ENCODE measurements at regions not wholly inside any gene's neighbourhood (a gene's known extent, or its start where the extent isn't known, plus 50 kb on each side); places are given as distances from the start of the nearest gene placed in this dataset.
"Not testable (repeated sequence)": the region's sequence is repeated elsewhere in the genome, so short reads cannot be mapped to it uniquely, and the experiment has no call there.

DNA sequence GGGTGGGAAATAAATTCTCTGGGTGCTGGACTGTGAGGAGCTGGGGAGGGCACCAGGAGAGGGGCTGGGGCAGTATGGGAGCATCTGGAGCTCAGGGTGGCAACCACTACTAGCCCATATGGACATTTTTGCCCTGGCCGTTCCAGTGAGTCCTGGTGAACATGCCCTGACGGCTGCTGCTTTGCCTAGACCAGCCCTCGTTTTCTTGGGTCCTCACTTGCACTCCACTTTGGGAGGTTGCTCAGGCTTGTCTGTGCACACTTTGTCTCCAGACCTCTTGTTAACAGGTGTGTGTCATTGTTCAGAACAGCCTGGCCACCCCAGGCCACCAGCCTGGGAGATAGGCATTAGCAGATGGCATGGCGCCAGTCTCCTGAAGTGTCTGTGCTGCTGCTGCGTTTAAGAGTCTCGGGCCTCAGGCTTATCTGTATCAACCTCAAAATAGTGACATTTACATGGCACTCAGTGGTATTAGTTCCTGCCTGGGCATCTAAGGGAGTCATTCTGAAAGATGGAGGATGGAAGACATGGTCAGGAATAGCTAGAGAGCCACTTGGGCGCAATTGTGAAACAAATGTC is 190.5 kb downstream of the PTPRU start:
- no peak for DNase-seq (ENCODE audit: low read depth, low spot score)

DNA sequence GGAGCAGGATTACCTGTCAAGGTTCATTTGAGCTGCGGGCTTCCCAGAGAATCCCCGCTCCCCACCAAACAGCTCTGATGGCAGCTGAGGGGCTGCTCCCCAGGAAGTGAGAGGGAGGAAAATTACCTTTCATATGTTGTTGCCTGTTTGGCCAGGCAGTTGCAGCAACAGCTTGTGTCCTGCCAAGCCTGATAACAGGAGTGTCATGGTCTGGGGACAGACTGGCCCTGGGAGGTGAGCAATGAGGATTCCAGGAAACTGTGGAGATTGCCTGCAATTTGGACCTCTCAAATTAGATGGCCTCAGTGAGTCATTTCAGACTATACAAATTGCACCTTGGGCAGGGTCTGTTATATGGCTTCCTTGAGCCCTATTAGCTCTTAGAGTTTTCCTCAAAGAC is 189.3 kb downstream of the PTPRU start:
- DNase-seq (ENCODE audit: low read depth, low spot score) = no peak

DNA sequence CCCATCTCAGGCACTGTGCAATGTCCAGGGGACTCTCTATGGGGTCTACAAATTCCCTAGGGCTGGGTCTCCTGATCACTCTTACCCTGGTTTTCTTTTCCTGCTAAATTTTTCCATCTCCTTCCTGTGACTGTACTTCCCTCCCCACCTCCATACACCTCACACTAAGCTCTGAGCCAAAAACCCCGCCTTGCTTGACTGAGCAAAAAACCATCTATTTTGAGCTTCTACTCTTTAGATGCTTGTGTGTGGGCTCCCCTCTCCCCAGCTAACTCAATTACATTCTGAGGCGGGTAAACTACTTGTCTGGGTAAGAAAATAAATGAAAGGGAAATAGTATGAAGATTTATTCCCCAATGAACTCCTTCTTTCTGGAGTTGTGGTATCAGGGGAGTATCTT is 187.9 kb downstream of the PTPRU start:
- no peak for DNase-seq (ENCODE audit: low read depth, low spot score)

DNA sequence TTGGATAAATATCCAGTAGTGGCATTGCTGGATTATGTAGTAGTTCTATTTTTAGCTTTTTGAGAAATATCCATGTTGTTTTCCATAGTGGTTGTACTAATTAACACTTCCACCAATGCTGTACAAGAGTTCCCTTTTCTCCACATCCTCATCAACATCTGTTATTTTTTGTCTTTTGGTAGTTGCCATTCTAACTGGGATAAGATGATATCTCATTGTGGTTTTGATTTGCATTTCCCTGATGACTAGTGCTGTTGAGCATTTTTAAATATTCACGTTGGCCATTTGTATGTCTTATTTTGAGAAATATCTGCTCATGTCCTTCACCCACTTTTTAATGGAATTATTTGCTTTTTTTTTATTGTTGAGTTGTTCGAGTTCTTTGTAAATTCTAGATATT is 183.9 kb downstream of the PTPRU start:
- DNase-seq (ENCODE audit: low read depth, low spot score) = no peak

DNA sequence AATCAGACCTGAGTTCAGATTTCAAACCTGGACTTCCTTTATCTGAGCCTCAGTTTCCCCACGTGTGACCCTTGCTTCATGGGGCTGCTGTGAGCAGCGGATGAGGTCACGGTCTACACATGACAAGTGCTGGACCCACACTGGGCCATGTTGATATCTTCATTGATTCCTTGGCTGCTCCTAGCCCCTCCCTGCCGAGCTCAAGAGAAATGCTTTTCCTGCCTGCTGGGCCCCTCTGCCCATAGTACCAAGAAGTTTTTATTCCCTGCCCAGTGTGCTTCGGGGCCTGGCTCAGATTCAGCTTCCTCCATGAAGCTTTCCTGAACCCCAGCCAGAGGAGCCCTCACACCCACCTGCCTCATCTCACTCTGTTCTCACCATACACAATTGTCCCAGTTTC is 181.6 kb downstream of the PTPRU start:
- DNase-seq (ENCODE audit: low read depth, low spot score) = no peak

DNA sequence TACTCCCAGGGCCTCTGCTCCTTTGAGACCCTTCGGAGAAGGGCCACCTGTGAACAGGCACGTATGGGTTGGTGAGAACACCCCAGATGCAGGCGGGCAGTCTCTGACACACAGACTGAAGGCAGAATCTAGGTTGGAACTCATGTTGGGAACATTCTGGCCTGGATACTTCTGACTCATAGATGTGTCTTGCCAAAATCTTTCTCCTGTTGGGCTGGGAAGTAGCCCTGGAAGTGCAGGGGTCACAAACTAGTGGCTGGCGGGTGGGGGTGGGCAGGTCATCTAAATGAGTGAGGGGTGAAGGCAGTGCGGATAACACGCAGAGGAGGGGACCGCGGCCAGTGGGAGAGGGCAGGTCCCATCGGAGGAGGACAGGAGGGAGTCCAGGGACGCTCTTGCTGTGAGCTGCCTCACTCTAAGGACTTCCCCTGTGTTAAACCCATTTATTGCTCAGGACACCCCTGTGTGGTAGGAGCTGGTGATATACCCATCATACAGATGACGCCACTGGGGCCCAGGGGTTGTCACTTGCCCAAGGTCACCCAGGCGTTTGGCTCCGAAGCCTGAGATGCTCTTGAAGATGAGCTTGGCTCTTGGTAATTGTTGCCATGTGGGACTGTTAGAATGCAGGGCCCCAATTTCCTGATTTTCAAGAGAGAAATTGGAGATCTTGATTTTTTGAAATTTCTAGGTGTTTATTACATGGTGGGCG is 181.0 kb downstream of the PTPRU start:
- no peak for DNase-seq (ENCODE audit: low read depth, low spot score)

DNA sequence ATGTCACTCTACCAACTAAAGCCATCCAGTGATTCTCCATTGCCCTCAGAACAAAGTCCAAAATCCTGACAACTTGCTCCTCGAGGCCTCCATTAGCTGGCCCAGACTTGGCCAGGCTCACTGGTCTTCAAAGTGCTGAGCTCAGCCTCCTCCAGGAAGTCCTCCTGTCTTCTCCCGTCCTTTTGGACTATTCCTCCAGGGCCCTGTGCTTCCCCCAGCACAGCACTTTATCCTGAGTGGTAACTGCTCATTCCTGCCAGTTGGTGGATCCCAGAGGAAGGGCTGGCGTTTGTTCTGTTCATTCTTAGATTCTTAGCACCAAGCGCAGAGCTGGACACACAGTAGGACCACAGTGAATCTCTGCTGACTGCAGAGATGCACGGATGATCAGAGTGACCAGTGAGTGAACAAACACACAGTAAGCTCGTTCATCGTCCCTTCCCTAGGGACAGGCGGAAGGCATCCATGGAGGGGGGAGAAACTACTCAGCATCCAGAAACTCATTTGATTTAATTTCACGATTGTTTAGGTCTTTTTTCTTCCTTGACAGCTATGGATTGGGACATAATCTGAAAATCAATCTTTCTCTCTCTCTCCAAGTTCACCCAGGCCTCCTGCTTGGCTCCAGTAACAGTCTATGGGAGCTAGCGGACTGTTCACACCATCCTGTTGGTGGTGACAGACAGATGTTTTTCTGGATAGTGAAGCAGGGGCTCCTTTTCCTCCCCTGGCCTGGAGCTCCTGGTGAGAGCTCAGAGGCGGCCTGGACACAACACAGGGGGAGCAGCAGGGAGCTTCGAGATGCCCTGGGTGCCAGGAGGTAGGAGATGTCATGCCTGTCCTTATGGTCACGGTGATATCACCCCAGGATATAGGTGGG is 180.2 kb downstream of the PTPRU start:
- DNase-seq (ENCODE audit: low read depth, low spot score) = no peak

DNA sequence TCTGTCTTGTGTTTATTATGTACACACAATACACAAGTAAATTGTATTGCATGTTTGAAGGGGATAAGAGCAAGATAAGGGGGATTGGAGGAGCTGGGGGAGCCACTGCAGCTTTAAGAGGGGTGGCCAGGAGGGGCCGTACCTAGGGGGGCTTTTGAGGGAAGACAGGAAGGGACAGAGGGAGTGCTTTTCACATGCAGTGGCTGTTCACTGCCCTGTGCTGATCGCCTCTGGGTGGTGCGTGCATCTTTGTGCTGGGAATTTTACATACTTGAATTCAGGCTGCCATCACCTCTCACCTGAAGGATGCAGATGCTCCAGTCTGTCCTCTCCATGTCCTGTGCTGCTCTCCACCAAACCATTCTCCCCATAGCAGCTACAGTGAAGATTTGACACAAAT is 179.5 kb downstream of the PTPRU start:
- DNase-seq (ENCODE audit: low read depth, low spot score) = no peak

DNA sequence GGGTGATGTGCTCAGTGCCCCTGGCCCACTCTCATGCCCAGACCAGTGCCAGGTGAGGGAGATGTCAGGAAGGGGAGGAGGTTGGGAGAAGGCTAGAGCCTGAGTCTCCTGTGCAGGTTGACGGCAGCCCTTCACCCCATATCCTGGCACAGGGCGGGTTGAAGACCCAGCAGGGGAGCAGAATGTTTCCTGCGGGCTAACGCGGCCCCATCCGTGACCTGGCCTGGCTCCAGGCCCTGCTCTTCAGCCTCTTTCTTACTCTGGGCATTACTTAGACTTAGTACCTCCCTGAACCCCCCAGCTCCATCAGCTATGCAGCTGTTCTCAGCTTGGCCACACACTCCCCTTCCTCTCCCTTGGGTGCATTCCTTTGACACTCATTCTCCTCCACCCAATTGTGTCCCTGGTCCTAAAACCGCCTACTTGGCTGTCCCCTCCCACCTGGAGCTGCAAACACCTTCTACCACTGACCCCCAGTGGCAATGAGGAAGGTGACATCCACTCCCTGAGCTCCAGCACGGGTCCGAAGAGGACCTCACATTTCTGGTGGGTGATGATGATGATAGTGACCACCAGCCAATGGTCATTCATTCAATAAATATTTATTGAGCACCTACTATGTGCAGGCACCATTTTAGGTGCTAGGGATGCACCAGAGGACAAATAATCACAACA is 179.0 kb downstream of the PTPRU start:
- no peak for DNase-seq (ENCODE audit: low read depth, low spot score)

DNA sequence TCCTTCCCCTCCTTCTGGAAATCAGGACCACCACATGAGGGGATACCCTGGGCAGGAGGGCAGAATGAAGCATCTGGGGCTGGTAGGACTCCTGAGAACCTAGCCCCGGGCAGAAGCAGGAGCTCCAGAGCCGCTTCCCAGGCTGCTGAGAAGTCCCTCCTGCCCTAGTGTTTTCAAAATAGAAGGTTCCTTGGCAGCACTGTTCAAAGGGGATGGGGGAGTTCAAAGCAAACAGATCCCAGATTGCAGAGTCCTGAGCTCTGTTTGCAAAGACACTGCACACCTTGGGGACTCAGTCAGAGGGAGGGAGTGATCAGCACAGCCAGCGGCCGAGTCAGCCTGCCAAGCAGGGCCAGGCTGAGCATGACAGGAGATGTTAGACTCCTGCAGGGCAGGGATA is 177.8 kb downstream of the PTPRU start:
- no peak for DNase-seq (ENCODE audit: low read depth, low spot score)

DNA sequence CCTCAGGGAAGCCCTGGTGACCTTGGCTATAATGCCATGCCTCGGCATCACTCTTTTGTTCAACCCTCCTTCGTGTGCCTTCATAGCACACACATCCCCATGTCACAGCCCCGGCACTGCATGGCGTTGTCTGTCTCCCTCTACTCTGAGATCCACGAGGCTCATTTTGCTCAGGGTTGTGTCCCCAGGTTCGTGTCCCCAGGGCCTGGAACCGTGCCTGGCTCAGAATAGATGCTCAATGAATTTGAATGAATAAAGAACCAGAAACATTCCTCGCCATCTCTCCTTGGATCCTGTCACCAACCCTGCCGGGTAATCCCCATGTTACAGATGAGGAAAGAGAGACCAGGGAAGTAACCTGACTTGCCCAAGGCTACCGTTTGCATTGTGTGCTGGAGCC is 177.3 kb downstream of the PTPRU start:
- DNase-seq (ENCODE audit: low read depth, low spot score) = no peak

DNA sequence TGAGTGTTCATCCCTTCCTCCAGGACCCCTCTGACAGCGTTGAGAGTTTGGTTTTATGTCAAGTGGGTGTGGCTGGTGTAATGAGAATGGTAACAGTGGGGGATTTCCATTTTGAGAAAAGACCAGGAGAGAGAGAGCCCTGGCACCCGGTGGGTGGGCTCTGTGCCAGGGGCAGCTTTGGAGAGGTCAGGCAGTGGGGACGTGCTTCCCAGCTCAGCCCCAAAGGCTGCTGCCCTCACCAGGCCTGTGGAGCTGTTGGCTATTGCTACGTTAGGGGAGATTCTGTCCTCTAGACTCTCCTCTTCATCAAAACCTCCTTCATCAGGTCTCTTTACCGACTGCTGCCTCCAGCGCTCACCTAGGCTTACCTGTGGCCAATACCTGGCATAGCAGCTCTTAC is 176.3 kb downstream of the PTPRU start:
- DNase-seq (ENCODE audit: low read depth, low spot score) = no peak

DNA sequence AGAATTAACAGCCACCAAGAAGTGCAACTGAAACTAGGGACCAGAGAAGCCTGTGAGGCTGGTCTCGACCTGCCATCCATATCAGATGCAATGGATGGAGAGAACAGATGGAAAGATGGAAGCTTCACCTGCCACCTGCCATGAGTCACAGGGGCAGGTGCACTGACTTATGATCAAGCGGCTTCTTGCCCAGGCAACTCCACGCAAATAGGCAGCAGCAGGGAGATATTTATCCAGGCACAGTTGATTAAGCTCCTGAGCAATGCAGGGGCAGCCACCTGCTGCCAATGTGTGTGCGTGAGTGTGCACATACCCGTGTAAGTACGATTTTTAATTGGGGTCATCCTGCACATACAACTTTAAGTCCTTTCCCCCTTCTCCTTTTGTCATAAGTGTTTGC is 174.2 kb downstream of the PTPRU start:
- no peak for DNase-seq (ENCODE audit: low read depth, low spot score)

DNA sequence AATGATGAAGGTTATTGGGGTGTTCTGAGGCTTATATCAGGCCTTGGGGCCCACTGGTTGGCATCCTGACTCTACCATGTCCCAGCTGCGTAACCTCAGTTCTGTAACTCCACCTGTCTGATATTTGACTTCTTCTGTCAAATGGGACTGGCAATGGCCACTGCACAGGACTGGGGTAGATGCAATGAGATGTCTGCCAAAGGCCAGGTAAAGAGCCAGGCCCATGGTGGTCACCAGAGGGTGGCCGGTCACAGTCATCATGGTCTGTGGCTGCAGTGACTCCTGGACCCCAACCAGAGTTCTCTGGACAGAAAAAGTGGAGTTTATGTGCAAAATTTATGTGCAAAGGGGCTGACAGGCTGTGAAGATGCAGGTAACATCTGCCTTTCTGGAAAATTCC is 173.3 kb downstream of the PTPRU start:
- DNase-seq (ENCODE audit: low read depth, low spot score) = no peak

DNA sequence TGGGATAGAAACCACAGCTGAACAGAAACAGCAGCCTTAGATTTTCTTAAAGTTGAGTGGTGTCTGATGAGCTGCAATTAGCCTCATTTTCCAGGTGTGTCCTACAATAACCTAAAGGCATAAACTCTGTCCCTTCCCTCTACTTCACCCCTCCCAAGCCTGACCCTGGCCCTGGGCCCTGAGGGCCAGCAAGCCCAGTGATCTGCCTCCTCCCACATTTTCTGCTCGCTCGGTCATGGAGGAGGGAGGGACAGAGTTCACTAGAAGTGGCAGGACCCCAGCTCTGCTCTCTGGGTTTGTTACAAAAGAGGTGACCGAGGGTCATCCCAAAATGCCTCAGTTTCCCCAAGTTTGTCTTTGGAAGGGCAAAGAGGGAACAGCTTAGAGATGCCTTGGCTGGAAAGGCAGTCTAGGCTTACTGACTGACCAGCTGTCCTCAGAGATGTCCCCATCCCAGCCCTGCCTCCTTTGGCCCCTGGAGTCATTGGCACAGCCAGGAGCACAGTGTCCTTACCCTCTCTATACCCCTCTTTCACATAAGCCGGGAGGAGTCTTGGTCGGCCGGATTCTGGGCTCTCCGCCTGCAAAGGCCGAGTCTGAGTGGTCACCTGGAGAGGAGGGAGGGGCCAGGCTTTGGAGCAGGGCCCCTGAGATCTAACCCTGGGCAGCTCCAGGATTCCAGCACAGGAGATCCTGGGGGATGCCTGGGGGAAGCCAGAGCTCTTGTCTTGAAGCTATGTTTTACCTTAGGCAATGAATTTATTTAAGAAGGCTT is 172.7 kb downstream of the PTPRU start:
- no peak for DNase-seq (ENCODE audit: low read depth, low spot score)

DNA sequence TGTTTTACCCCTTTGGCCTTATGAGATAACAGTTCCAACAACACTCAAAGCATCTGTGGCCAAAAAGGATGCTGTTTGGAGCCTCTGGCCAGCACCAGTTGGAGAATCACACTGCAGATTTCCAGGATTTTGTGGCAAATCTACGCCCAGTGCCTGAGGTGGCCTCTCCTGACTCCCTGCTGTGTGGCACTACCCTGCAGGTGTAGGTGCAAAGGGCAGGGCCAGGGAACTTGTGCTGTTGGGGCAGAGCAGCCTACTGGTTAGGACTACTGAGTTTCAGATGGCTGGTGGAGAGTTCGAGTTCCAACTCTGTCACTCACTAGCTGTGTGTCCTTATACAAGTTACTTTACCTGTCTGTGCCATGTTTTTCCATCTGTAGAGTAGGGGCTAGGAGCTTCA is 170.5 kb downstream of the PTPRU start:
- no peak for DNase-seq (ENCODE audit: low read depth, low spot score)

DNA sequence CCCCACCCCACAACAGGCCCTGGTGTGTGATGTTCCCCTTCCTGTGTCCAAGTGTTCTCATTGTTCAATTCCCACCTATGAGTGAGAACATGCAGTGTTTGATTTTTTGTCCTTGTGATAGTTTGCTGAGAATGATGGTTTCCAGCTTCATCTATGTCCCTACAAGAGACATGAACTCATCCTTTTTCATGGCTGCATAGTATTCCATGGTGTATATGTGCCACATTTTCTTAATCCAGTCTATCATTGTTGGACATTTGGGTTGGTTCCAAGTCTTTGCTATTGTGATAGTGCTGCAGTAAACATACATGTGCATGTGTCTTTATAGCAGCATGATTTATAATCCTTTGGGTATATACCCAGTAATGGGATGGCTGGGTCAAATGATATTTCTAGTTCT is 163.9 kb downstream of the PTPRU start:
- DNase-seq (ENCODE audit: low read depth, low spot score) = not testable (repeated sequence)

DNA sequence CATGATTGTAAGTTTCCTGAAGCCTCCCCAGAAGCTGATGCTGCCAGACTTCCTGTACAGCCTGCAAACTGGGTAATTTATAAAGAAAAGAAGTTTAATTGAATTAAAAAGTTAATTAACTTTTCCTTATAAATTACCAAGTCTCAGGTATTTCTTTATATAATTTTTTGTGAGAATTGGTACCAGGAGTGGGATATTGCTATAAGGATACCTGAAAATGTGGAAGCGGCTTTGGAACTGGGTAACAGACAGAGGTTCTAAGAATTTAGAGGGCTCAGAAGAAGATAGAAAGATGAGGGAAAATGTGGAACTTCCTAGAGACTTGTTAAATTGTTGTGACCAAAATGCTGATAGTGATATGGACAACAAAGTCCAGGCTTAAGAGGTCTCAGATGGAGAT is 163.1 kb downstream of the PTPRU start:
- no peak for DNase-seq (ENCODE audit: low read depth, low spot score)

DNA sequence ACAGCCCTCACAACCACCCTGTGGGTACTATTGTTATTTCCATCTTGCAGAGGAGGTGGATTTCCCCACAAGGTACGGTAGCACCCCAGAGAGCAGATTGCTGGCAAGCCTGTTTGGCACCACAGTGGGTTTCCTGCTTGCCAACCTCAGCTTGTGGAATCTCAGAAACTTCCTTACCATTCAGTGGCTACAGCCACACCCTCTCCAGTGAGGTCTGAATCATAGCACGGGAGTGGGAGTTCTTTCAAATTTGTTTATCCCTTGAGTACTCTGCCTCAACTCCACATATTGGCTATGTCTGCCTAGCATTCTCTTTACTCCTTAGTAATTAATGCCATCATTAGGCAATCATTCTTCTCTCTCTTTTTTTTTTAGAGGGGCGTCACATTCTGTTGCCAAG is 162.1 kb downstream of the PTPRU start:
- no peak for DNase-seq (ENCODE audit: low read depth, low spot score)

DNA sequence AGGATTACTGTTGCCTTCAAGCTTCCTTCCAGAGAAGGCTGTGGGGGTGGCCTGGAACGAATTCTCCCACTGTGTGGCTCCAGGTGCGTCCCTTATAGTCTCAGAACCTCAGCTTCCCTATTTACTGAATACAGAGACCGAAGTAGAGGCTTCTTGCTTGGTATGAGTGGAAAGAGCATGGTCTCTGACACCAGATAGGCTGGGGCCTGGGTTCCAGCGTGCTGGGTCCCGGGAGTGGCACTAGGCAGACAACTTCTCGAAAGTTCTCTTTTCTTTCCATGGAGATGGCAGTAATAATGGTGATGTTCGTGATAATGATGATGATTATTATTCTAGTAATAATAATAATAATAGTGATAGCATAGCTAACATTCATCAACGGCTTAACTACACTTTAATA is 161.7 kb downstream of the PTPRU start:
- no peak for DNase-seq (ENCODE audit: low read depth, low spot score)

DNA sequence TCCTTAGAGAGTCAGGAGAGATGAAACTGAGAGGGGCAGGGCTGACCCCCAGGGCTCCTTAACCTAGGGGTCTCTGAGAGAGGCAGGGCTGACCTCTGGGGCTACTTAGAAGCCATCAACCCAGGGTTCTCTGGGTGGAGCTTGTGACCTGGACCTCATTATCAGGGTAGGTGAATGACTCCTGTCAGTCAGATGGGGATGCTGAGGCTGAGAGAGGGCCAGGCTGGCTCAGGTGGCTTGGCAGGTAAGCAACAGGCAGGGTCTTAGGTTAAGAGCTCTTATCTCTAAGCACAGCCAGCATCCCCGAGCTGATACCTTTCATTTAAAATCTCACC is 160.9 kb downstream of the PTPRU start:
- DNase-seq (ENCODE audit: low read depth, low spot score) = no peak

Measured in activated CD4-positive, CD25-positive, alpha-beta regulatory T cell treated with anti-CD3 and anti-CD28 coated beads, Interleukin-2, amount 50 U/mL, for 16 hours (primary cell).